BLaER1 (cell line): ENCODE measurements at regions not wholly inside any gene's neighbourhood (a gene's known extent, or its start where the extent isn't known, plus 50 kb on each side); places are given as distances from the start of the nearest gene placed in this dataset.

Source experiments
- H3K27ac ChIP-seq: shearing (Covaris generic); formaldehyde crosslinking; 2 replicates; pipeline ENCODE4 v1.8.1; 2022
- H3K27me3 ChIP-seq: shearing (Covaris generic); formaldehyde crosslinking; 2 replicates; pipeline ENCODE4 v1.8.1; 2022
- H3K36me3 ChIP-seq: shearing (Covaris generic); formaldehyde crosslinking; 2 replicates; pipeline ENCODE4 v1.8.1; 2022
- H3K4me1 ChIP-seq: shearing (Covaris generic); formaldehyde crosslinking; 2 replicates; pipeline ENCODE4 v1.8.1; 2022
- H3K4me2 ChIP-seq: shearing (Covaris generic); formaldehyde crosslinking; 2 replicates; pipeline ENCODE4 v1.8.1; 2022
- H3K4me3 ChIP-seq: shearing (Covaris generic); formaldehyde crosslinking; 2 replicates; pipeline ENCODE4 v1.8.1; 2022
- H3K9ac ChIP-seq: shearing (Covaris generic); formaldehyde crosslinking; 2 replicates; pipeline ENCODE4 v1.8.1; 2022
- H3K9me3 ChIP-seq: shearing (Covaris generic); formaldehyde crosslinking; 2 replicates; pipeline ENCODE4 v1.8.1; 2022
- H4K20me1 ChIP-seq: shearing (Covaris generic); formaldehyde crosslinking; 2 replicates; pipeline ENCODE4 v1.8.1; 2022
- Cebpa-rat ChIP-seq: shearing (Covaris generic); IDR thresholded peaks from 2 replicates; pipeline ENCODE4 v1.8.1; 2022

DNA sequence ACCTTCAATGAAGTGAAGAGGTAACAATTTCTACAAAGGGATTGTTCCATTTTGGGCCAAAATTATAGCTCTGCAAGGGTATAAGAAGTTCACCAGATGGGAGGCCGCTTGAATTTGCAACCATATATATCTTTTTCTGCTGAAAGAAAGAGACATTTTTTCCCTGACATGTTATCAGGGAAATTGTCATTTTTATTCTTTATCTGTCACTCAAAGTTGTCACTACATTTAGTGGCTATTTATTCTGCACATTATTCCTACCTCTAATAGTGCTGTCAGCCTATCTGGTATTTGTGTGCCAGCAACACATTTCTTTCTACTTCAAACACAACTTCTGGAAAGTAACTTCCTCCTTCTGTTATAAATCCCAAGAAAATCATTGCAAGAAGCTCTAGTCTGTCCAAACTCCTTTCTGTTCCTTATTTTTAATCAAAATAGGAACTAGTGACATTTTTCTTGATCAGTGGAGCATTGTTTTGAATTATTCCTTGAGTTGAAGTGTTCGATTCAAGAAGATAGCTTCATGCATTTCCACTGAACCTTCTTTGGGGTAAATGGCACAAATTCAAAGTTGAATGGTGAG, 137.9 kb upstream of the ATP2B1 start:
- no peak overlapping the region for H3K27ac ChIP-seq
- H4K20me1 ChIP-seq, result no peaks in the 10 kb centered on the region

DNA sequence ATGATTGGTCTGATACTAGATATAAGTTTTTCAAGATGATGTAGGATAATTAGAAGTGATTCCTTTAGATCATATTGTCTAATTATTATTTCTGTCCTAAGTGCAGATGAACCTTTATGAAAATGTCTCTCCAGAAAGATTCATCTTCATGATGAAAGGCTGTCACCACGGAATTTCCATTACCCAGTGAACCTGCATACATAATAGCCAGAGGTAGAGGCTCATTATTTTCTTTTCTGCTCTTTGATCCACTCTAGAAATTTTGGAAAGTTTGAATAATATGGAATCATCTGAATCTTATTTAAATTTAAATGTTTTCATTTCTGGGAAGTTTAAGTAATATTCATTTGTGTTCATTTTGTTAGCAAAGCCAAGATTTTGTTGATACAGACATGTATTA, 137.1 kb upstream of the ATP2B1 start:
- Histone ChIP-seq H3K4me3 (no peak overlapping the region), H3K27ac (no peak overlapping the region), H3K36me3 (no peaks in the 10 kb centered on the region), H3K9ac (no peak overlapping the region), H3K4me1 (no peaks in the 10 kb centered on the region), H4K20me1 (no peaks in the 10 kb centered on the region), H3K9me3 (no peaks in the 10 kb centered on the region), H3K27me3 (no peaks in the 10 kb centered on the region), H3K4me2 (no peak overlapping the region)
- no peak for TF ChIP-seq Cebpa-rat

More for the DNA sequence above, 137.9 kb upstream of the ATP2B1 start:
- no peak overlapping the region for H3K4me2 ChIP-seq
- no peaks in the 10 kb centered on the region for H3K4me1 ChIP-seq
- H3K9me3 ChIP-seq, result no peaks in the 10 kb centered on the region
- TF ChIP-seq Cebpa-rat, result no peak
- no peak overlapping the region for H3K9ac ChIP-seq
- H3K36me3 ChIP-seq, result no peaks in the 10 kb centered on the region
- H3K27me3 ChIP-seq, result no peaks in the 10 kb centered on the region
- no peak overlapping the region for H3K4me3 ChIP-seq

DNA sequence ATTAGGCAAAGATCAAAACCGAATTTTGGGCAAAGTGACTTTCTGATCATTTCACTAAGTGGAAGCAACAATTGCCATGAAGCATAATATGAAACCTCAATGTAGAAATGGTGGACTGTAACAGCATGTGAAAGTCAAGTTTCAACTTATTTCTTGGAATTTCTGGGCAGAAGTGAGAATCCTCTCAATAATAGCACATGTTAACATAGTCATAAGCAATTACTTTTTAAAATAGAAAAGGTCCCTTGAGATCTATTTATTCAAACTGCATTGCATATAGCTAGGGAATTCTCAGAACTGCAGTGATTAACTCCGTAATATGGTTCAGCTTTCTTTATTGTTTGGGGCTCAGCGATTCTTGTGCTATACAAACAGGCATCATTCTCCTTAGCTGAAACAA, 136.7 kb upstream of the ATP2B1 start:
- TF ChIP-seq Cebpa-rat, result no peak

GRCh38 chr12:89844539-89844938, 135.9 kb upstream of the ATP2B1 start:
- no peaks in the 10 kb centered on the region for H3K27me3 ChIP-seq
- no peaks in the 10 kb centered on the region for H3K36me3 ChIP-seq
- no peaks in the 10 kb centered on the region for H4K20me1 ChIP-seq
- no peaks in the 10 kb centered on the region for H3K4me1 ChIP-seq
- no peak overlapping the region for H3K4me3 ChIP-seq
- no peak overlapping the region for H3K4me2 ChIP-seq
- TF ChIP-seq Cebpa-rat, result no peak
- H3K27ac ChIP-seq, result no peak overlapping the region
- no peaks in the 10 kb centered on the region for H3K9me3 ChIP-seq
- H3K9ac ChIP-seq, result no peak overlapping the region

More for the DNA sequence above, 136.7 kb upstream of the ATP2B1 start:
- Histone ChIP-seq H3K36me3 (no peaks in the 10 kb centered on the region), H3K27ac (no peak overlapping the region), H3K27me3 (no peaks in the 10 kb centered on the region), H3K9me3 (no peaks in the 10 kb centered on the region), H3K4me2 (no peak overlapping the region), H4K20me1 (no peaks in the 10 kb centered on the region), H3K4me1 (no peaks in the 10 kb centered on the region), H3K4me3 (no peak overlapping the region), H3K9ac (no peak overlapping the region)

DNA sequence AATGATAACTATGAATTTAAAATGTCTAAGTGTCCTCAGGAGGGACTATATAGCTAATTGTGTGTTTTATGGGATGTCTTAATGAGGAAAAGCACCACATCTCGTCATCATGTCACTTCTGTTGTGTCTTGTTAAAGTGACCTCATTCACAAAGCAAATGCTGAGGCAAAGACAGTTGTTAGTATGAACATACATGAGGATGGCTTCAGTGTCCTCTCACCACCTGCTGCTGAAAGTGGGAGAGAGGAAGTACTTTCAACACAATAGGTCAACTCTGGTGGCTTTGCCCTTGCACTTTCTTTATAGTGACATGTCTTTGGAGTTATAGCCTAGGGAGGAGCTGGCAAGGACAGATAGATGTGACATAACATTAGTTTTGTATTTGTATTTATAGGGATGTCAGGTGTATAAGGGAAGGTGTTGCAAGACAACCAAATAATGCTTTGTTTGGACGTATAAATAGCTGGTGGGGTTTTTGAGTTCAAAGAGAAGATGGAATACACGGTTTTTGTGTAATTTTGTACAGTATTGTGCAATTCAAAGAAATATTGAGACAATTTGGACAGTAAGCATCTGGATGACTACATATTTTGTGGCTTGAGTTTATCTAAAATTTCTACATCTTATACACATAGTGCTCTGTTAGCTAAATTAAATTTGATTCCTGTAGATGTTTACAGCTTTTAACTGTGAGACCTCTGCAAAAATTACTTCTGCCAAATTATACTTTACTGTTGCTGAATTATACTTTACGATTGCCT, 131.7 kb upstream of the ATP2B1 start:
- H3K4me2 ChIP-seq, result no peak overlapping the region
- no peak overlapping the region for H3K27ac ChIP-seq

GRCh38 chr12:89839444-89839843, 130.8 kb upstream of the ATP2B1 start:
- no peaks in the 10 kb centered on the region for H4K20me1 ChIP-seq
- H3K4me3 ChIP-seq, result no peak overlapping the region
- no peaks in the 10 kb centered on the region for H3K36me3 ChIP-seq
- no peaks in the 10 kb centered on the region for H3K4me1 ChIP-seq
- no peak overlapping the region for H3K4me2 ChIP-seq
- H3K27me3 ChIP-seq, result no peaks in the 10 kb centered on the region
- no peaks in the 10 kb centered on the region for H3K9me3 ChIP-seq
- H3K27ac ChIP-seq, result no peak overlapping the region
- no peak overlapping the region for H3K9ac ChIP-seq
- no peak for TF ChIP-seq Cebpa-rat

More for the DNA sequence above, 131.7 kb upstream of the ATP2B1 start:
- H4K20me1 ChIP-seq, result no peaks in the 10 kb centered on the region
- H3K9ac ChIP-seq, result no peak overlapping the region
- H3K4me3 ChIP-seq, result no peak overlapping the region
- H3K27me3 ChIP-seq, result no peaks in the 10 kb centered on the region
- H3K36me3 ChIP-seq, result no peaks in the 10 kb centered on the region
- no peaks in the 10 kb centered on the region for H3K4me1 ChIP-seq
- no peaks in the 10 kb centered on the region for H3K9me3 ChIP-seq
- peak; percentile 5; the same call in 1 of the 2 replicates for TF ChIP-seq Cebpa-rat

- H3K4me3 ChIP-seq, result no peak overlapping the region
- H3K27ac ChIP-seq, result no peak overlapping the region
- H3K4me2 ChIP-seq, result no peak overlapping the region
- no peaks in the 10 kb centered on the region for H3K9me3 ChIP-seq
- H4K20me1 ChIP-seq, result no peaks in the 10 kb centered on the region
- no peaks in the 10 kb centered on the region for H3K36me3 ChIP-seq
- no peaks in the 10 kb centered on the region for H3K27me3 ChIP-seq
- TF ChIP-seq Cebpa-rat, result no peak
- no peak overlapping the region for H3K9ac ChIP-seq
- no peaks in the 10 kb centered on the region for H3K4me1 ChIP-seq
Measured at GRCh38 chr12:89838833-89839232, 130.2 kb upstream of the ATP2B1 start.

GRCh38 chr12:89836026-89836425, 127.4 kb upstream of the ATP2B1 start:
- Histone ChIP-seq H3K9ac (no peak overlapping the region), H3K27me3 (no peaks in the 10 kb centered on the region), H3K4me3 (no peak overlapping the region), H4K20me1 (no peaks in the 10 kb centered on the region), H3K27ac (no peak overlapping the region), H3K4me1 (no peaks in the 10 kb centered on the region), H3K36me3 (no peaks in the 10 kb centered on the region), H3K9me3 (no peaks in the 10 kb centered on the region), H3K4me2 (no peak overlapping the region)
- no peak for TF ChIP-seq Cebpa-rat

GRCh38 chr12:89834676-89835075, 126.0 kb upstream of the ATP2B1 start:
- no peaks in the 10 kb centered on the region for H3K9me3 ChIP-seq
- no peak overlapping the region for H3K4me3 ChIP-seq
- no peaks in the 10 kb centered on the region for H3K36me3 ChIP-seq
- H3K4me2 ChIP-seq, result no peak overlapping the region
- no peaks in the 10 kb centered on the region for H3K27me3 ChIP-seq
- no peaks in the 10 kb centered on the region for H3K4me1 ChIP-seq
- no peak overlapping the region for H3K9ac ChIP-seq
- TF ChIP-seq Cebpa-rat, result no peak
- no peaks in the 10 kb centered on the region for H4K20me1 ChIP-seq
- H3K27ac ChIP-seq, result no peak overlapping the region

DNA sequence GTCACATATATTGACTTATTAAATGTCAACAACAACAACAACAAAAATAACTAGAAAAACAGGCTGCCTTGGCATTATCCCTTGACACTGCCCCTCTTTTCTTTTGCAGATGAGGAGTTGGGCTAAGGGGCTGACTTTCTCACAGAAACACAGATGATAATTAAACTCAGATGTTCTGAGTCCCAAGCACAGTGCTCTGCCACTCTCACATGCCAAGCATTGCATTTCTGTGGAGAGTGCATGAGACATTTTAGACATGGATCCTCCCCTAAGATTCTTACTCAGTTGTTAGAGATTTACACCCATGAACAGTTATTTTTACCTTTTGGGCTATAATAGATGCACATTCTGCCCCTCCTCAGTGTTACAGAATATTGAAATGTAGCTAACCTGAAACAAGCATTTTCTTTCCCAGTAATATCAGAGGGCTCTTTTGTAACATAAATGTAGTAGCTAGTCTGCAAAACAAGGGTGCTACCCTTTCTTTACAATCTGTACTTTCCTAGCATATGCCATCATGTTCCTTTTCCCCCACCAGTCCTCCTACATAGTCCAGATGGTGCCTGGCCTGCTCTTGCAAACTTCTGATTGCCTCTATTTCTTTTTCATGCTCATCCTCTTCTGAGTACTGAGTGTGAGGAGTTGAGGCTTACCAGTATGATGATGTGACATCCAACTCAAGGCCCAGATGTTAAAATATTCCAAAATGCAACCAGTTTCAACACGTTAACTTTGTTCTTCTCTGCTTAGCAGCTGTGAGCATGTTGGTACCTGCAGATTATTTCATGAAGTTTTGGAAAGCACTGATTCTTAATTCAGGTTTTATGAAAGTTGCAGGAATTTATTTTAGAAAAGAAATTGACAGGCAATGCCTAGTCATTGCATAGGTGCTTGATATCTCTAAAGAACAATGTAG, 125.0 kb upstream of the ATP2B1 start:
- Histone ChIP-seq H3K4me1 (no peaks in the 10 kb centered on the region), H3K36me3 (no peaks in the 10 kb centered on the region), H3K9me3 (no peaks in the 10 kb centered on the region), H3K27ac (no peak overlapping the region), H3K4me3 (no peak overlapping the region), H3K9ac (no peak overlapping the region), H4K20me1 (no peaks in the 10 kb centered on the region), H3K27me3 (no peaks in the 10 kb centered on the region), H3K4me2 (no peak overlapping the region)
- TF ChIP-seq Cebpa-rat, result no peak
